ENCODE measurements at regions not wholly inside any gene's neighbourhood (a gene's known extent, or its start where the extent isn't known, plus 50 kb on each side); places are given as distances from the start of the nearest gene placed in this dataset.
"Not testable (repeated sequence)": the region's sequence is repeated elsewhere in the genome, so short reads cannot be mapped to it uniquely, and the experiment has no call there.

GRCh38 chr2:226308323-226308680, 491.3 kb downstream of the IRS1 start:
- no peak for DNase-seq

- DNase-seq: no peak
Measured at GRCh38 chr2:226307487-226308322, 491.9 kb downstream of the IRS1 start.

- DNase-seq: no peak
Measured at GRCh38 chr2:226306969-226307368, 492.7 kb downstream of the IRS1 start.

GRCh38 chr2:226304308-226304707, 495.3 kb downstream of the IRS1 start:
- DNase-seq: no peak

GRCh38 chr2:226303707-226304106, 495.9 kb downstream of the IRS1 start:
- DNase-seq: no peak

GRCh38 chr2:226300196-226300886, 499.3 kb downstream of the IRS1 start:
- DNase-seq: no peak

GRCh38 chr2:226299771-226300170, 499.8 kb downstream of the IRS1 start:
- DNase-seq: no peak

- DNase-seq: no peak
Measured at GRCh38 chr2:226295681-226296080, 503.9 kb downstream of the IRS1 start.

- DNase-seq: no peak
Measured at GRCh38 chr2:226295123-226295522, 504.5 kb downstream of the IRS1 start.

- not testable (repeated sequence) for DNase-seq
Measured at GRCh38 chr2:226291281-226291680, 508.3 kb downstream of the IRS1 start.

GRCh38 chr2:226286916-226287315, 512.7 kb downstream of the IRS1 start:
- DNase-seq: no peak

- DNase-seq: no peak
Measured at GRCh38 chr2:226283796-226284195, 515.8 kb downstream of the IRS1 start.

- no peak for DNase-seq
Measured at GRCh38 chr2:226282151-226282550, 517.5 kb downstream of the IRS1 start.

GRCh38 chr2:226280136-226280535, 519.5 kb downstream of the IRS1 start:
- DNase-seq: not testable (repeated sequence)

- no peak for DNase-seq
Measured at GRCh38 chr2:226275215-226275614, 524.4 kb downstream of the IRS1 start.

GRCh38 chr2:226274143-226274542, 525.5 kb downstream of the IRS1 start:
- DNase-seq: no peak

- DNase-seq: no peak
Measured at GRCh38 chr2:226273440-226273839, 526.2 kb downstream of the IRS1 start.

- no peak for DNase-seq
Measured at GRCh38 chr2:226272435-226272834, 527.2 kb downstream of the IRS1 start.

GRCh38 chr2:226270285-226271058, 529.1 kb downstream of the IRS1 start:
- no peak for DNase-seq

GRCh38 chr2:226267516-226268289, 531.9 kb downstream of the IRS1 start:
- no peak for DNase-seq

GRCh38 chr2:226256709-226257376, 542.8 kb downstream of the IRS1 start:
- no peak for DNase-seq

- no peak for DNase-seq
Measured at GRCh38 chr2:226256237-226256636, 543.4 kb downstream of the IRS1 start.

Data from activated CD4-positive, CD25-positive, alpha-beta regulatory T cell (primary cell).